Suprapubic skin (tissue), 3 donors: ENCODE measurements at regions not wholly inside any gene's neighbourhood (a gene's known extent, or its start where the extent isn't known, plus 50 kb on each side); places are given as distances from the start of the nearest gene placed in this dataset.

ENCODE experiments used
- CTCF ChIP-seq, 2 donors: fragments of 200-600 bp in 1 of 2; fragments of 450-650 bp in 1 of 2; sonication (generic) in 1 of 2; IDR thresholded peaks; one replicate each; pipeline ENCODE4 v1.5.1; 2016 to 2019; ENCODE audit warnings: antibody characterized with exemption in 2 of 2, mild to moderate bottlenecking in 1 of 2, moderate library complexity in 1 of 2
- EP300 ChIP-seq: sonication (generic); formaldehyde crosslinking; IDR thresholded peaks from one replicate; pipeline ENCODE4 v1.6.1; 2017; ENCODE audit warnings: antibody characterized with exemption
- POLR2A ChIP-seq, 2 donors: fragments of 450-650 bp; IDR thresholded peaks; one replicate each; pipeline ENCODE4 v1.6.1; 2017; ENCODE audit warnings: antibody characterized with exemption in 2 of 2, mild to moderate bottlenecking in 2 of 2, moderate library complexity in 2 of 2

DNA sequence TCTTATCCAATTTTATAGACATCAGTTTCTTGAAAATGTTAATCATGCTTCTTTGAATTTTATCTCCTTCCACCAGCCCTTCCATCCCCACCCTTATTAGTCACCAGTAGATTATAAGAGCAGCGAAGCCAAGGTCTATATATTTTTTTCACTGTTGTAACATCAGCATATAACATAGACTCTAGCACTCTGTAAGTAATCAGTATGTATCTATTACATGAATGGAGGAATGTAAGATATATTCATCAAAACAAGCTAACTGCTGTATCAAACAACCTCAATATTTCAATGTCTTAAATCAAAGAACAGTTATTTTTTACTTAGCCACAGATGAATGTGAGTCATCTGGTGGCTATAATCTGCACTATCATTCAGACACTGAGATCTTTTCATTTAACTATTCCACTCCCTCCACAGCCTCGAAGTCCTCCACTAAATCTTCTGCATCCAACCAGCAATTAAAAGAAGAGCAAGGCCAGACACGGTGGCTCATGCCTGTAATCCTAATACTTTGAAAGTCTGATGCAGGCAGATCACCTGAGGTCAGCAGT lies 178.9 kb downstream of the CENPC start:
- TF ChIP-seq CTCF (IDR thresholded peaks at IDR 0.05) (no peak), POLR2A (IDR thresholded peaks at IDR 0.05) (no peak), EP300 (no peak)
